Esophagus squamous epithelium (tissue), 5 donors: ENCODE measurements at regions not wholly inside any gene's neighbourhood (a gene's known extent, or its start where the extent isn't known, plus 50 kb on each side); places are given as distances from the start of the nearest gene placed in this dataset.

Experiments used
- DNase-seq: peaks from one replicate; lab custom pipeline; 2025; lab: John Stamatoyannopoulos, UW
- H3K27ac ChIP-seq, 4 donors: fragments of 200-600 bp; sonication (generic); one replicate each; pipeline ENCODE4 v1.5.1; 2016 to 2019; ENCODE audit warnings: mild to moderate bottlenecking in 1 of 4
- H3K27me3 ChIP-seq, 4 donors: fragments of 200-600 bp; sonication (generic); 1 replicate in 3 of 4; 2 replicates in 1 of 4; pipeline versions ENCODE4 v1.5.1 to v1.6.0; 2017 to 2021; ENCODE audit warnings: antibody characterized with exemption in 1 of 4
- H3K36me3 ChIP-seq, 3 donors: fragments of 200-600 bp; sonication (generic); one replicate each; pipeline ENCODE4 v1.5.1; 2016 to 2019
- H3K4me1 ChIP-seq, 3 donors: fragments of 200-600 bp; sonication (generic); one replicate each; pipeline ENCODE4 v1.5.1; 2017 to 2019
- H3K4me3 ChIP-seq, 4 donors: fragments of 200-600 bp; sonication (generic); 1 replicate in 3 of 4; 2 replicates in 1 of 4; pipeline ENCODE4 v1.5.1; 2016 to 2019; ENCODE audit warnings: mild to moderate bottlenecking in 2 of 4, moderate library complexity in 1 of 4
- H3K9me3 ChIP-seq, 3 donors: fragments of 200-600 bp; sonication (generic); one replicate each; pipeline ENCODE4 v1.5.1; 2016 to 2019
- POLR2A ChIP-seq, 4 donors: fragments of 450-650 bp; IDR thresholded peaks; one replicate each; pipeline ENCODE4 v1.6.1; 2017; ENCODE audit warnings: antibody characterized with exemption in 4 of 4, mild to moderate bottlenecking in 4 of 4, moderate library complexity in 3 of 4
- WGBS, 2 donors: methylation state at CpG; one replicate each; pipeline ENCODE4 v1.1.5; 2018; 5-methylcytosine and 5-hydroxymethylcytosine counted together
- intact Hi-C: fragments of 100-400 bp; cut with DNase I; formaldehyde crosslinking; loops from one replicate; pipeline ENCODE4 v1.15.0; 2022
- TF ChIP-seq, protein P1 (sequence below), 6 experiments: fragments of 450-650 bp in 4 of 6; fragments of 200-600 bp in 2 of 6; sonication (generic) in 2 of 6; IDR thresholded peaks; one replicate each; pipeline ENCODE4 v1.5.1; 2016 to 2019; ENCODE audit warnings: antibody characterized with exemption in 6 of 6, mild to moderate bottlenecking in 4 of 6, moderate library complexity in 4 of 6
- donor health status: DM: yes; HTN: yes; CAD: no.

DNA sequence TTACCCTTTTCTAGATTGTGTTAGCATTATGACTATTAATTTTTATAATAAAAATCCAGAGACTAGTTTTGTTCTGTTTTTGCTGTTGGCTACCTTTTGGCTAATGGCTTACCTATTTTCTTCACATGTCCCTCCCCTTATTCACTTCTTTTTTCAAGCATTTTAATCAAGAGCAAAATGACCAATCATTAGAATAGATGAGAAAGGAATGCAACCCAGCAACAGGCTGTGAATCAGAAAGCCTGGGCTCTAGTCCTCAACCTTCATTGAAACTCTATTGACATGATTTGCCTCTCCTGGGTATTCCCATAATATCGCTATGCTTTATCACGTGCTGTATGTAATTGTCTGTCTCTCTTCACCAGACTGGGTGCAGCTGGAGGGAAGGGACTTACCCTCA lies 370.1 kb downstream of the IRS1 start:
- no peak for TF ChIP-seq POLR2A (IDR thresholded peaks at IDR 0.05)
- TF ChIP-seq, protein P1, sequence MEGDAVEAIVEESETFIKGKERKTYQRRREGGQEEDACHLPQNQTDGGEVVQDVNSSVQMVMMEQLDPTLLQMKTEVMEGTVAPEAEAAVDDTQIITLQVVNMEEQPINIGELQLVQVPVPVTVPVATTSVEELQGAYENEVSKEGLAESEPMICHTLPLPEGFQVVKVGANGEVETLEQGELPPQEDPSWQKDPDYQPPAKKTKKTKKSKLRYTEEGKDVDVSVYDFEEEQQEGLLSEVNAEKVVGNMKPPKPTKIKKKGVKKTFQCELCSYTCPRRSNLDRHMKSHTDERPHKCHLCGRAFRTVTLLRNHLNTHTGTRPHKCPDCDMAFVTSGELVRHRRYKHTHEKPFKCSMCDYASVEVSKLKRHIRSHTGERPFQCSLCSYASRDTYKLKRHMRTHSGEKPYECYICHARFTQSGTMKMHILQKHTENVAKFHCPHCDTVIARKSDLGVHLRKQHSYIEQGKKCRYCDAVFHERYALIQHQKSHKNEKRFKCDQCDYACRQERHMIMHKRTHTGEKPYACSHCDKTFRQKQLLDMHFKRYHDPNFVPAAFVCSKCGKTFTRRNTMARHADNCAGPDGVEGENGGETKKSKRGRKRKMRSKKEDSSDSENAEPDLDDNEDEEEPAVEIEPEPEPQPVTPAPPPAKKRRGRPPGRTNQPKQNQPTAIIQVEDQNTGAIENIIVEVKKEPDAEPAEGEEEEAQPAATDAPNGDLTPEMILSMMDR (IDR thresholded peaks at IDR 0.05) = no peak
- Histone ChIP-seq H3K4me1 (peaks cover 0 to 3% (median 0%) of the 10 kb centered on the region in 3 donors), H3K36me3 (no peaks in the 10 kb centered on the region), H3K9me3 (no peaks in the 10 kb centered on the region), H3K4me3 (no peak overlapping the region), H3K27ac (no peak overlapping the region), H3K27me3 (no peaks in the 10 kb centered on the region)
- no peak for DNase-seq
- 75 to 97% methylated on average over 2 of the region's 2 CpGs for WGBS, 2 donors
- intact Hi-C loops = no loop called here

DNA sequence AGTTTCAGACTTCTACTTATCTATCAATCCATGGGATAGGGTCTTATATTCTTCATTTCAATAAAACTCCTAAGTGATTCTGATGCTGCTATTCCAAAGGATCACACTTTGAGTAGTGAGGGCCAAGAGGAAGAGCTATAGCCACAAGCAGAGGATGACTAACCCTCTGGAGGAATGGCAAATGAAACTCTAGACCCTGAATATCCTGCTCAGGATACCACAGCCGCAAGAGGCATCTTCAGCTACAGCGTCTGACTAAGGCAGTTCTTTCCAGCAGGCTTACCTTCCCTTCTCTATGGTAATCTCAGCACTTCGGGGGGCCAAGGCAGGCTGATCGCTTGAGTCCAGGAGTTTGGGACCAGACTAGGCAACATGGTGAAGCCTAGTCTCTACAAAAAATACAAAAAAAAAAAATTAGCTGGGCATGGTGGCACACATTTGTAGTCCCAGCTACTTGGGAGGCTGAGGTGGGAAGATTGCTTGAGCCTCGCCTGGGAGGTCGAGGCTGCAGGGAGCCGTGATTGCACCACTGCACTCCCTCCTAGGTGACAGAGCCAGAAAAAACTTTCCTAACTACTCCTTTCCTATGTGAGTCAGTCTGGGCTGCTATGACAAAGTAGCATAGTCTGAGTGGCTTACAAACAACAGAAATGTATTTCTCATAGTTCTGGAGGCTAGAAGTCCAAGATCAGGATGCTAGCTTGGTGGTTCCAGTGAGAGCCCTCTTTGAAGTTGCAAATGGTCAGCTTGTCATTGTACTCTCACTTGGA lies 371.9 kb downstream of the IRS1 start:
- no peak for TF ChIP-seq POLR2A (IDR thresholded peaks at IDR 0.05)
- TF ChIP-seq, protein P1 (IDR thresholded peaks at IDR 0.05) = no peak
- 55 to 62% methylated on average over 3 to 7 of the region's 7 CpGs for WGBS, 2 donors
- H3K27me3 ChIP-seq = no peaks in the 10 kb centered on the region
- no peak overlapping the region for H3K27ac ChIP-seq
- DNase-seq = no peak
- no peak overlapping the region for H3K4me3 ChIP-seq
- H3K36me3 ChIP-seq = no peaks in the 10 kb centered on the region
- H3K9me3 ChIP-seq = no peaks in the 10 kb centered on the region
- H3K4me1 ChIP-seq = peaks cover 0 to 12% (median 6%) of the 10 kb centered on the region in 3 donors
- intact Hi-C loops = no loop called here

DNA sequence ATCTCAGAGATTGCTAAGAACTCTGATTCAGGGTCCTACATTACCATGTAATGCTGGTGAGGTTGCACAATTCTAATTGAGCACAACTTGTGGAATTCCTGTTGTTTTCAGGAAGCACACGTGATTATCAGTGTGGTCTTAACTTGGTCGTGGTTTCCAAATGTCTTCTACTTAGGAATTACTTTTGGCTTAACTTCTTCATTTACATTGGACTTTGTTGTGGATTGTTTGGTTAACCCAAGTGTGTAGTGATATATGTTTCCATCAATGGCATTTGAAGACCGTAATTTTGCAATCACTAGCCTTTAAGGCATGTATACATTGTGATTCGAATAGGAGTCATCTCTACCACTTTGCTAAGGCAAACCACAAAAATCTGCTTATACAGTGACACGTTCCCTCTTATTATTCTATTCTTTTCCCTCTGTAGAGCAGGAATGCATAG lies 373.3 kb downstream of the IRS1 start:
- no peak overlapping the region for H3K27ac ChIP-seq
- DNase-seq = no peak
- H3K27me3 ChIP-seq = no peaks in the 10 kb centered on the region
- no peak for TF ChIP-seq POLR2A (IDR thresholded peaks at IDR 0.05)
- TF ChIP-seq, protein P1 (IDR thresholded peaks at IDR 0.05) = no peak
- intact Hi-C loops = no loop called here
- H3K4me1 ChIP-seq = peaks cover 0 to 12% (median 6%) of the 10 kb centered on the region in 3 donors
- WGBS, 2 donors = 25 to 40% methylated on average over 5 of the region's 5 CpGs
- no peak overlapping the region for H3K4me3 ChIP-seq
- no peaks in the 10 kb centered on the region for H3K36me3 ChIP-seq
- no peaks in the 10 kb centered on the region for H3K9me3 ChIP-seq

DNA sequence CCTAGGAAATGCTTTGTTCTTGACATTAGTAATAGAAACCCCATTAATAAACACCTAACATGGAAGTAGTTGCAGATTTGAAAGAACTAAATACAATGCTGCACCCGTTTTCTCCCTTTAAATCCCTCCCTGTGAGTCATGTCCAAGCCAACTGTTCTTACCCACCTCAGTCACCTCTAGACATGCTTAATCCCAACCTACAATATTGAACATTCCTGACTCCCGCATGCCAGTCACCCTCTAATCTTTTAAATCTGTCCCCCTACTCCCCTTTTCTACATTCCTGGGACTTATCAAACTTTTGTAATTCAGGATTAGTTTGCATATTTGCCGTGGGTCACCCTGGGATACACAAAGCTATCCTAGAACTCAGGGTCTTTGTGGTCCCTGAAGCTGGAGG lies 374.6 kb downstream of the IRS1 start:
- DNase-seq = no peak
- Histone ChIP-seq H3K36me3 (no peaks in the 10 kb centered on the region), H3K4me3 (no peak overlapping the region), H3K27ac (no peak overlapping the region), H3K9me3 (no peaks in the 10 kb centered on the region), H3K27me3 (no peaks in the 10 kb centered on the region), H3K4me1 (peaks cover 0 to 12% (median 6%) of the 10 kb centered on the region in 3 donors)
- no peak for TF ChIP-seq POLR2A (IDR thresholded peaks at IDR 0.05)
- TF ChIP-seq, protein P1 (IDR thresholded peaks at IDR 0.05) = no peak
- 25 to 64% methylated on average over 3 of the region's 3 CpGs for WGBS, 2 donors
- intact Hi-C loops = no loop called here

DNA sequence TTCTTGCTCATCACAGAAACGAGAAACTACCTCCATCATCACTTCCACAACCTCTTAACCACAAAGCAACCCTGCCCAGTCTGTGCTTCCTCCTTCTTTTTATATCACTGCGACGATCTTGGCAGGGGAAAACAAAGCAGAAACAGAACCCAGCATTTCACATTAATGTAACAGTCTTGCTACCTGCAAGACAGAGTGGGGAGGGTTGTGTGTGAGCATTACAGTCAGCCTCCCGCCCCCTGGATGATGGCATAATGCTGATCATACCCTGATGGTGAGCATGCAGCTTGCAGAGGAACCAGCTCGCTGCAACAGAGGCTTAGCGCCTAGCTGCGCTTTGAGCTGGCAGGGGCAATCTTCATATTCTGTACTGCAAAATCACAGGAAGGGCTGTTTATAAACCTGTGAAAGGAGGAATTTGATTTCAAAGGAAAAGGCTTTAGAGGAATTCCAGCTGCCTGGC lies 376.1 kb downstream of the IRS1 start:
- H3K36me3 ChIP-seq = no peaks in the 10 kb centered on the region
- no peak for DNase-seq
- H3K9me3 ChIP-seq = no peaks in the 10 kb centered on the region
- intact Hi-C loops = no loop called here
- TF ChIP-seq, protein P1 (IDR thresholded peaks at IDR 0.05) = no peak
- no peak for TF ChIP-seq POLR2A (IDR thresholded peaks at IDR 0.05)
- 17 to 43% methylated on average over 7 of the region's 7 CpGs for WGBS, 2 donors
- H3K4me3 ChIP-seq = peak overlapping the region in 1 of 4 donors; percentile 15
- H3K4me1 ChIP-seq = peaks cover 0 to 12% (median 6%) of the 10 kb centered on the region in 3 donors
- H3K27me3 ChIP-seq = no peaks in the 10 kb centered on the region
- no peak overlapping the region for H3K27ac ChIP-seq
